ENCODE measurements at regions not wholly inside any gene's neighbourhood (a gene's known extent, or its start where the extent isn't known, plus 50 kb on each side); places are given as distances from the start of the nearest gene placed in this dataset.

DNA sequence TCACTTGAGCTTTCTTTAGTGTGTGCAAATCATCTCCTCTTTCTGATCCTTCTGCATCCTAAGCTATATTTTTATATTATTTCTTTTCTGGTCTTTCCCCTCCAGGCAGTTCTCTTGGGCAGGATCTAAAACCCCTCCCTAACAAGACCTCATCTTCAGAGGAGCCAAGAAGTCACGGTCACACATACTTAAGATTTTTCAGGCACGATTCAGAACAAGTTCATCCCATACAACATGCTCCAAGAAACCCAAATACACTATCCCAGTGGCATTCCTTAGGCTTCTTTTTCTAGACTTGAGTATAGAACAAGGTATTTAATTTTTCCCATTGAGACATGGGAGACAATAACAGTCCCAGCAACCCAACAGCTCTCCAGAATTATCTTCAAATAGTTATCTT lies 1251.5 kb downstream of the DNAJB9 start:
- Mint-ChIP-seq H3K27ac (no peak overlapping the region), H3K9me3 (peaks cover 0 to 10% (median 3%) of the 10 kb centered on the region in 7 donors), H3K36me3 (no peaks in the 10 kb centered on the region), H3K4me3 (no peak overlapping the region), H3K27me3 (ENCODE audit: low read depth in 3 of 3) (no peaks in the 10 kb centered on the region), H3K4me1 (no peaks in the 10 kb centered on the region)
- no peak overlapping the region for H2AFZ ChIP-seq (ENCODE audit: insufficient read depth, low read depth, low read length, poor library complexity, severe bottlenecking)
- WGBS (ENCODE audit: insufficient coverage), result 100% methylated on average over 1 of the region's 2 CpGs
- intact Hi-C loops (cut with micrococcal nuclease), result no loop called here
- H3K4me2 ChIP-seq (replicated peaks; ENCODE audit: extremely low read depth, low read length, poor library complexity, severe bottlenecking), result no peak overlapping the region
- H3K36me3 ChIP-seq (replicated peaks in 1 of 2; ENCODE audit: control insufficient read depth in 1 of 2, insufficient read depth in 2 of 2, low read length in 2 of 2), result no peaks in the 10 kb centered on the region
- no peaks in the 10 kb centered on the region for H3K4me1 ChIP-seq (ENCODE audit: control insufficient read depth in 1 of 2, insufficient read depth in 2 of 2, low read length in 2 of 2)
- no peak overlapping the region for H3K9ac ChIP-seq (ENCODE audit: insufficient read depth, low read length, poor library complexity, severe bottlenecking)
- H3K27me3 ChIP-seq (ENCODE audit: control insufficient read depth in 2 of 2, insufficient read depth in 2 of 2, low read length in 2 of 2), result no peaks in the 10 kb centered on the region
- no peak for DNase-seq
- H4K20me1 ChIP-seq (ENCODE audit: insufficient read depth, low read length), result no peaks in the 10 kb centered on the region
- no peak overlapping the region for H3K4me3 ChIP-seq (replicated peaks in 1 of 3; ENCODE audit: low read depth in 2 of 3, low read length in 3 of 3)
- H3K27ac ChIP-seq (ENCODE audit: low read depth in 1 of 2, low read length in 2 of 2), result no peak overlapping the region
- peaks cover 0 to 7% of the 10 kb centered on the region in 2 donors for H3K9me3 ChIP-seq (replicated peaks in 1 of 2; ENCODE audit: control insufficient read depth in 1 of 2, insufficient read depth in 1 of 2, low read length in 2 of 2)
- H3K79me2 ChIP-seq (ENCODE audit: insufficient read depth, low read length), result no peaks in the 10 kb centered on the region
- TF ChIP-seq, protein P1, sequence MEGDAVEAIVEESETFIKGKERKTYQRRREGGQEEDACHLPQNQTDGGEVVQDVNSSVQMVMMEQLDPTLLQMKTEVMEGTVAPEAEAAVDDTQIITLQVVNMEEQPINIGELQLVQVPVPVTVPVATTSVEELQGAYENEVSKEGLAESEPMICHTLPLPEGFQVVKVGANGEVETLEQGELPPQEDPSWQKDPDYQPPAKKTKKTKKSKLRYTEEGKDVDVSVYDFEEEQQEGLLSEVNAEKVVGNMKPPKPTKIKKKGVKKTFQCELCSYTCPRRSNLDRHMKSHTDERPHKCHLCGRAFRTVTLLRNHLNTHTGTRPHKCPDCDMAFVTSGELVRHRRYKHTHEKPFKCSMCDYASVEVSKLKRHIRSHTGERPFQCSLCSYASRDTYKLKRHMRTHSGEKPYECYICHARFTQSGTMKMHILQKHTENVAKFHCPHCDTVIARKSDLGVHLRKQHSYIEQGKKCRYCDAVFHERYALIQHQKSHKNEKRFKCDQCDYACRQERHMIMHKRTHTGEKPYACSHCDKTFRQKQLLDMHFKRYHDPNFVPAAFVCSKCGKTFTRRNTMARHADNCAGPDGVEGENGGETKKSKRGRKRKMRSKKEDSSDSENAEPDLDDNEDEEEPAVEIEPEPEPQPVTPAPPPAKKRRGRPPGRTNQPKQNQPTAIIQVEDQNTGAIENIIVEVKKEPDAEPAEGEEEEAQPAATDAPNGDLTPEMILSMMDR (IDR thresholded peaks at IDR 0.05), result no peak

DNA sequence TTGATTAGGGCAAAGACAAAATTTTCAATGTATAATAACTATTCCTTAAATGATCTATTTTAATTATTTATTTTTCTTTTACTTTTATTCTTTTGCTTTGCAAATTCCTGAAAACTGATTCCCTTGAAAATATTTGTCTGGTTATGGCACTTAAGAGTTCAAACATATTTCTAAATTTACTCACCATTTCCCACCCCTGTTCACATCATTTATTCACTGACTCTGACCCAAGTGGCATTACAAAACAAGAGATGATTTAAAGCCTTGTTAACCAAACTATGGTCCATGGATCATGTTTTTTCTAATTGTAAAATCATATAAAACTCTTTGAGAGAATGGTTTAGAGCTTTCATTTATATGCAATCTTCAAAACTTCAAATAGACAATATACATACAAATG lies 1256.1 kb upstream of the LRRN3 start:
- Histone ChIP-seq H3K36me3 (replicated peaks in 1 of 2; ENCODE audit: control insufficient read depth in 1 of 2, insufficient read depth in 2 of 2, low read length in 2 of 2) (no peaks in the 10 kb centered on the region), H3K9me3 (replicated peaks in 1 of 2; ENCODE audit: control insufficient read depth in 1 of 2, insufficient read depth in 1 of 2, low read length in 2 of 2) (no peaks in the 10 kb centered on the region)
- intact Hi-C loops (cut with micrococcal nuclease), result no loop called here

More for the DNA sequence above, 1256.1 kb upstream of the LRRN3 start:
- H3K4me1 ChIP-seq (ENCODE audit: control insufficient read depth in 1 of 2, insufficient read depth in 2 of 2, low read length in 2 of 2), result no peaks in the 10 kb centered on the region
- no peak overlapping the region for H3K27ac ChIP-seq (ENCODE audit: low read depth in 1 of 2, low read length in 2 of 2)
- Mint-ChIP-seq H3K27ac (no peak overlapping the region), H3K4me1 (no peaks in the 10 kb centered on the region), H3K9me3 (peaks cover 0 to 5% (median 2%) of the 10 kb centered on the region in 7 donors), H3K4me3 (no peak overlapping the region), H3K27me3 (ENCODE audit: low read depth in 3 of 3) (no peaks in the 10 kb centered on the region), H3K36me3 (no peaks in the 10 kb centered on the region)
- TF ChIP-seq, protein P1 (IDR thresholded peaks at IDR 0.05), result no peak
- no peak overlapping the region for H3K4me3 ChIP-seq (replicated peaks in 1 of 3; ENCODE audit: low read depth in 2 of 3, low read length in 3 of 3)
- H2AFZ ChIP-seq (ENCODE audit: insufficient read depth, low read depth, low read length, poor library complexity, severe bottlenecking), result no peak overlapping the region
- DNase-seq, result no peak
- H4K20me1 ChIP-seq (ENCODE audit: insufficient read depth, low read length), result no peaks in the 10 kb centered on the region
- H3K9ac ChIP-seq (ENCODE audit: insufficient read depth, low read length, poor library complexity, severe bottlenecking), result no peak overlapping the region
- H3K79me2 ChIP-seq (ENCODE audit: insufficient read depth, low read length), result no peaks in the 10 kb centered on the region
- H3K4me2 ChIP-seq (replicated peaks; ENCODE audit: extremely low read depth, low read length, poor library complexity, severe bottlenecking), result no peak overlapping the region
- H3K27me3 ChIP-seq (ENCODE audit: control insufficient read depth in 2 of 2, insufficient read depth in 2 of 2, low read length in 2 of 2), result no peaks in the 10 kb centered on the region
